HG03196 (cell line): ENCODE measurements at regions not wholly inside any gene's neighbourhood (a gene's known extent, or its start where the extent isn't known, plus 50 kb on each side); places are given as distances from the start of the nearest gene placed in this dataset.

Source experiments
- ATAC-seq: cut with Tn5 transposase; IDR thresholded peaks from one replicate; pipeline ENCODE4 v1.9.1; 2021; ENCODE audit not compliant: unreplicated experiment

DNA sequence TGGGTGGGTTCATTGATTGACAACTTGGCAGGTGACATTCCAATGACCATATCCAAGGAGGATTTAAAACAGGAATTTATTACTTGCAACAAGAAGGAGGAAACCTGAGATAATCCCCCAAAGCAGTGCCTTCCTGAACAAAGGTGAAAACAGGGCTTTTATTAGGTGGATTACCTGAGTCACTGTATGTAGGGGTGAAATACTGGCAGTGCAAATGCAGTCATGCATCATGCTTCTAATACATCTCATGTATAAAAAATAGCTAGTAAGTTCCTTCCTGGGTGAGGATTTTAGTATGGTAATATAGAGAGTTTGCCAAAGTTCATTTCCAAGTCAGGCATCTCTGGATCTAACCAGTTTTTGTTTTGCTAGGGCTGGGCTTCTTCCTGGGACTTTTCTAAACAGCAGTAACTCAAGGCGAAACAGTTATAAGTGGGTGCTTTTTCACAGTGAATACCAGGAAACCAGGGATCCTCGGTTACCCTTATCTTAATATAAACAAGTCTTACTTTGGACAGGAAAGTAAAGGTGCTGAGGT, 583.4 kb upstream of the LRRTM1 start:
- ATAC-seq, result no peak

DNA sequence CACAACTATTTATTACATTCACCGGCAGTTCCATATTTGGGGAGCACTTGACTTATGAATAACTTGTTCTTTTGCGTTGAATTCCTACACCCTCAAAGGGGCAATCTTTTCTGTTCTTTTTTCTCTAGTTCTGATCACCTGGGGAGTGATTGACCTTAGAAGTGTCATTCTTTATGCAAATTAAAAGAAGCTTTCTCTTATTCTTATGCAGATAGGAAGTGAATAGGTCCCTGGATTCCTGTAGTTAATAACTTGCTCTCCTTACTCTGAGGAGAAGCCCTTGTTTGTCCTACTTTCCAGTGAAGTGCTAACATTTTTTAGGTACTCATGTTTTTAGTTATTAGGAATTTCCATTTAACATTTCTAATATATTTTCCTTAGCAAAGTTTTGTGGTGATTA, 569.8 kb upstream of the LRRTM1 start:
- no peak for ATAC-seq

DNA sequence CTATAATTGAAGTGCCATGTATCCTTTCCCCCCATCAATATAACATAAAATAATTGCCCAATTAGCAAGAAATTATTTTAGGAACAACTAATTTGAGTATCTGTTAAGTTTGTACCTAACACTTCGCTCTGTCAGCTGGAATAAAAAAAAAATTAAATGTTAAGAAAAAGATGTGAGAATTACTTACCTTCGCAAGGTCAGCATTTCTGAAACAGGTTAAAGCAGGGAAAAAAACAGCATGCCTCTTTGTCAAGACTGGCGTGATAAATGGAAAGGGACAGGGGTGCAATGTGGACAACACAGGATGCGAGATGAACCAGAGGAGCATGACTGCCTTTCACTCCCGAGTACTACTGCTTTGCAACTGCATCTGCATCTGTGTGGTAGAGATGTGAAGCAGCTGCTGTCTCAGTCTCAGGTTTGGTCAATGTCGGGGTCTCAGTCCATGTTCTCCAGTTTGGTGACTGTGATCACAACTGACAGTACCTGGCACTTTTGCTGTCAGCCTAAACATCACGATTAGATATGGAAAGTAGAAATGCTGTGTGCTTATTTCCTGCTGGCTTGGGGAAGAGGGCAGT, 565.4 kb upstream of the LRRTM1 start:
- ATAC-seq, result no peak

DNA sequence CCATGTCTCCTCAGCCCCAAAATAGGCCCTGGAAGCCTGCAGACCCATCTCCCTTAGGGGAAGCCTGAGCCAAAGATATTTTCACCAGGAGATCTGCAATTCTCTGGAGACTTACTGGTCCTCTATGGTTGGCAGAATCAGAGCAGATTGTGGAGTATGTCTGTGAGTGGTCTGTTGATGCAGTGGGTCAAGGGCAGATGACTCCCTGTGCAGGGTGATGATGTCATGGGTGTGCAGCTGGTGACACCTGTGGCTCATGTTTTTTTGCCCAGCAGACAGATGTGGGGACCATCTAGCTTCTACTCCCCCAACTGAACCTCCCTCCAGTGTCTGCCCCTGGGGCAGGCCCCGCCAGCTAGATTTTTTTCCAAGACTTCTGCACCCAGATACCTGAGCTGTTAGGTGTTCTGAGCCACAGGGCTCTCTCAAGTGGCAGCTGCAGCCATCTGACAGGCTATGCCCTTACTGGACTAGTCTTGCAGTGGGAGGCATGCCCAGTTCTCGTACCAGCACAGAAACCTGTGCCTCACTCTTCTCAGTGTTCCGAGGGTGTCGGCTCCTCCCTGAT, 558.7 kb upstream of the LRRTM1 start:
- no peak for ATAC-seq

DNA sequence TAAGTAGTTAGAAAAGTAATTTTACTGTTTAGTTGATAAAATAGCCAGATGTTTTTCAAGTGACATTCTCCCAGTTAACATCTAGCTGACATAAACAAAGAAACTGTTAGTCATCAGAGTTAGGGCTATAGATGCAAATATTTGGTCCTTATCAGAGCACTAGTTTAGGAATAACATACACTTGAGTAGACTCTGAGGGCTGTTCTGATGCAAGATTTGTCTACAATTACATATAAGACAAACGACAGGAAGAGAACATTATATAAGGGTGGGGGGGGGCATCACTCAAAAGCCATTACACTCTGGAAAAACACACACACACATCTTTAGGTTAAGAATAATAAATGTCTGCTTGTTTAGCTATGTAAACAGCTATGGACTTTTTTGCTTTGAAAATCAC, 554.4 kb upstream of the LRRTM1 start:
- no peak for ATAC-seq

DNA sequence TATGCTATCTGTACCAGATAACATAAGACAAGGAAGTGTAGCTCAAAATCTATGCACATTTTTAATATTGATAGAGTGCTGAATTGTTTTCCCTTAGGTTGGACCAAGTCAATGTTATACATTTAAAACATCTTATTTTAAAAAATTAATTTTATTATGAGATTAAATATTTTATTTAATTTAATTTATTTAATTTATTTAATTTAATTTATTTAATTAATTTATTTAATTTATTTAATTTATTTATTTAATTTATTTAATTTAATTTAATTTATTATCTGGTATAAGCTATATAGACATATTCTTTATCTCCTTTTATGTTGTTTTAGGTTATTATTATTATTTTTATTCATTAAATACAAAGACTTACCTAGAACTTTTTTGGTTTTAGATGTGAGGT, 551.7 kb upstream of the LRRTM1 start:
- ATAC-seq, result no peak

DNA sequence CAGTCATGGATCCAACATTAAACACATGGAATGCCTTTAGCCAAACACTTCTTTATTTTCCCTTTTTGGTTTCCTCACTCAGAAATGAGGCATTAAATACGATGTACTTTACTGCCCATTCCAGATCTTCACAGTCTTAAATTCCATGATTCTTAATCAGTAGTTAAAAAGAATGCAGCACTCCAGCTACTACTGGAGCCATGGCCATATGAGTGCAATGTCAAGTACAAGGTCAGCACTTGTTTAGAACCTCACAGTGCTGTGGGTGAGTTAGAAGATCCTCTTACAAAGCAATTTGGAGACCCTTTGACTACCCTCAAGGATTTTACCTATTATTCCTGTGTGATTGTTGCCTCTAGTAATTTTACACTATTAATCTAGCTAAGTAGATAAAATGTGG, 550.3 kb upstream of the LRRTM1 start:
- no peak for ATAC-seq

DNA sequence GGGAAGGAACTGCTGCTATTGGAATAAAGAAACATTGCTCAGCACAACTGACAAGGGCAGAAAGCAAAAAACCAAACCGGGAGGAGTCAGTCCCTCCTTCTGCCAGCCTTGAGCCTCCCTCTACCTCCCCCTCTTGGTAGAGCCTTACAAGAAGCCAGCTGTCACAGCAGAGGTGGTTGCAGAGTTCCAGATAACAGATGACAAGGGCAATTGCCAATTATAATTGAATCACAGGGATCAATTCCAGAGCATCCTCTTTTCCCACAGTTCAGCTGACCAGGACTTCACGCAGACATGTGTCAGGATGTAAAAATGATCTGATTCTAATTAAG, 548.2 kb upstream of the LRRTM1 start:
- ATAC-seq, result no peak

DNA sequence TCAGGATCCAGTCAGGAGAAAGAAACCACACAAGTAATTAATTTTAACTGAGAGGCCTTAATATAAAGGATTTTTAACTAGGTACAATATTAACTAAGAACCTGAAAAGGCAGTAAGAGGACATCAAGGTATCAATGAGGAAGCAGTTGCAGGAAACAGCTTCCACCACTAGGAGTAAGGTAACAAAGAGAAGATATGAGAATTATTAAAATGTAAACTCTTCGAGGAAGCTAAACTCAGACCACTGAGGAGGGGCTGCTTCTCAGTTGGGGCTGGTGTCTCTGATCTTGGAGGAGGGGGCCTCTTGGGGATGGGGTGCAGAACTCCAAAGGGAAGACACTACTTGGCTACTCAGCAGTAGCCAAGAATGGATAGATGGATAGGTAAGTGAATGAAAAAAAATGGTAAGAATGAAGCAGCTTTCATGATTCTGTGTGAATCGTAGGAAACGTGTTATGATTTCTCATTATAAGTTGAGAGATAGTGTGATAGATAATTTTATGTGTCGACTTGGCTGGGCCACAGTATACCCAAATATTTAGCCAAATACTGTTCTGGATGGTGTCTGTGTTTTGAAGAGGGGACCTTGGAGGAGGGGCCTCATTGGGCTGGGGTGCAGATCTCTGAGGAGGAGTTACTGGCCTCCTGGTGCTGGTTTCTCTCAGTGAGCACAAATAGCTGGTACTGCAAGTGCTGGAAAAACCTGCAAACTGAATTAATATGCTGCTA, 547.7 kb upstream of the LRRTM1 start:
- no peak for ATAC-seq

DNA sequence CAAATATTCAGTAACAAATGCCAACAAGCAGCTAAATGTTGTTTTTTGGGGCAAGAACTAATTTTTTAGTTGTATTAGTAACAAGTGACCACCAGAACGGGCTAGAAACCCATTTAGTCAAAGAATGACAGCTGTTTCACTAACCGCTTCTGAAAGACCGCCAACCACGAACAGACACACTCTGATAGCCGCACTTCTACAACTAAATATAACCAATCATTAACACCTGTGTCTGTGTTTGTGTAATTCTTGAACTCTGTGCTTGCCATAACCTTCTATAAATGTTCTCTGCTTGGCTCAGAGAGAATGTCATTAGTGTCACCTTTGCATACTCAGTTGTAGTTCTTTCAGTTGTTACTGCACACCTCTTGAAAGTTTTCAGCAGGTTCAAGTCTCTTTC, 526.3 kb upstream of the LRRTM1 start:
- no peak for ATAC-seq

DNA sequence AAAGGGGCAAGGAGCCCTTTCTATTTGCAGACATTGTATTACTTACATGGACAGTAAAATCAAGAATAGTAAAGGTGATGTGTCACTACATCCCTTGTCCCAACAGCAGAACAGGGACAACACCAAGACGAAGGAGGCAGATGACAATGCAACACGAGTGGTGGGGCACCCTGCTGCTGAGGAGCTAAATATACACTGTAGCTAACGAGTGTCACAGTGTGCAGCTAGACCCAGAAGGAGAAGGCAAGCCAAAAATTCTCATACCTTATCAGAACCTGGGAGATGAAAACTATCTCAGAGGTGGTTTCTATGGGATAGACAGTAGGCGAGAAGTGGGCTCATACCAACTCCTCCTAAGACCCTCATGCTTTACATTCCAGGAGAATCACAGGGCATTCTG, 518.4 kb upstream of the LRRTM1 start:
- ATAC-seq, result no peak

DNA sequence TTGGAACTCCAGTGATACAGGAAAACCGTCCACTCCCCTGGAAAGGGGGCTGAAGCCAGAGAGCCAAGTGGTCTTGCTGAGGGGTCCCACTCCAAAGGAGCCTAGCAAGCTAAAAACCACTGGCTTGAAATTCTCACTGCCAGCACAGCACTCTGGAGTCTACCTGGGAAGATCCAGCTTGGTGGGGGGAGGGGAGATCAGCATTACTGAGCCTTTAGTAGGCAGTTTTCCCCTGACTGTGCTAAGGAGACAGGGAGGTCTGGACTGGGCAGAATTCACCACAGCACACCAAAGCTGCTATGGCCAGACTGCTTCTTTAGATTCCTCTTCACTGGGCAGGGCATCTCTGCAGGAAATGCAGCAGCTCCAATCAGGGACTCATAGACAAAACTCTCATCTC, 510.7 kb upstream of the LRRTM1 start:
- ATAC-seq, result no peak

DNA sequence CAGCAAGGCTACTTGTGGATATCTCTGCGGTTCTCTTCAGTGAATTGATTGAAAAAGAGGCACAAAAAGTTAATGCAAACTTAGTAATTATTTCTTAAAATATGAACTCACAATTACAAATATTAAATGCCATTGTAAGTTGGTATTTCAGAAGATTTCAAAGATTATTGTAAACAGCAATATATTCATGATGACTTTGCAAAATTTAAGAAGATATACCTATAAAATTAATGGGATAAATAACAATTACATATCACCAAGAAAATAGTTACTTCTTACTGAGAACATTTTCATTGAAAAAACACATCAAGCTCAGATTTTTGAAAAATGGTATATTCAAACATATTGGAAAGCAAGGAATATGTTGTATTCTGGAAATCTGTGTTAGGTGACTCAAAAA, 482.0 kb upstream of the LRRTM1 start:
- ATAC-seq, result no peak

DNA sequence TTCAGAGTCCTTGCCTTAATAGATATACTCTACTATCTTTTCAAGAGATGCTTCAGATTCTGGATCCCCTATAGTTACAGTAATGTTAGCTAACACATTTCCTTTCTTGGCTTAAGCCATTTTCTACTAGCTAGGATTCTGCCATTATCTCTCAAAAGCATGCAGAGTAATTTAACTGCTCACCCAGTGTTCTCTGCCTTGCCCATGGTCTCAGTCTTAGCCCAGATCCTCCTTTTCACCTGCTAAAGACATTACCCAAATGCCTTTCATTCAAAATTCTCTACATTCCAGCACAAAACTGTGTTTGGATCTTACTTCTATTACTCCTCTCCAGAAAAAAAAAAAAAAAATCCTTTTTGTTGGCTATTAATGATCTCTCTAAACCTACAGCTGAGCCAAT, 474.2 kb upstream of the LRRTM1 start:
- no peak for ATAC-seq

DNA sequence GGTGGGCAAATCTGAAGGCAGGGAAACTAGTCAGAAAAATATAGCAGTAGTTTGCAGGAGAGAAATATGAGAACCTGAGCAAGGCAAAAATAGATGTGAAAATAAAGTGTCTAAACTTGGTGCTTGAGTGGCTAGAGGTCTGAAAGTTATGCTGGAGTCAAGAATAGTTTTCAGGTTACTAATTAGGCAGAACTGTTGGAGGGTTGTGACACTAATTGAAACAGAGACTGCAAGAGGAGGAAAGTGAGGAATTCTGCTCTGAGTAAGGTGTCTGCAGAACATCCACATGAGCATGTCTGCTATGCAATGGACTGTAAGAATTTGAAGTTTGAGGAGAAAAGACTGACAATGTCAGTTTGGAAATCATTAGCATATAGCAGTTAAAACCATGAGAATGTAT, 444.0 kb upstream of the LRRTM1 start:
- no peak for ATAC-seq

DNA sequence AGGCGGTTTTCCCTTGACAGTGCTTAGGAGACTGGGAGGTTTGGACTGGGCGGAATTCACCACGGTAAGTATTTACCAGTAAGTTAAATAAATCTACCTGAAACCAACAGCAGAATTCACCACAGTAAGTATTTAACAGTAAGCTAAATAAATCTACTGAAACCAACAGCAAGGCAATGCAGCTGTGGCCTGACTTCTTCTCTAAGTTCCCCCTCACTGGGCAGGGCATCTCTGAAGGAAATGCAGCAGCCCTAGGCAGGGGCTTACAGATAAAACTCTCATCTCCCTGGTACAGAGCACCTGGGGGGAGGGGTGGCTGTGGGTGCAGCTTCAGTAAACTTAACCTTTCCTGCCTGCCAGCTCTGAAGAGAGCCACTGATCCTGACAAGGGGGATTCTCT, 432.5 kb upstream of the LRRTM1 start:
- ATAC-seq, result no peak

DNA sequence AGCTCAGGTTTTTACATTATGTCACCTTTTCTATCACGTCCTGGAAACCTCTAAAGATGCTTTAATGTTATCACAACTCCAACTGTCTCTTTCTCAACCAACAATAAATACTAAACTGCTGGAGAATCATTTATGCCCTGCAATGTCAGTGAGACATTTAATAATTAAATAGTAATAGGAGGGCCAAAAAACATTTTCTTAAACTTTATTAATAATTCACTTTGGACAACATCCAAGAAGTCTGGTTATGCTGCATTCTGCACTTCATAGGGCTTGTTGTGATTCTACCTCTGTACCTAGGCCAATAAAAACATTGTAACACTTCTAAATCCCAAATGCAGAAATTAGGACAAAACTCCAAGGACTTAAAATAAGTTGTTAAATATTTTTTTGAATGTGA, 420.4 kb upstream of the LRRTM1 start:
- ATAC-seq, result no peak

DNA sequence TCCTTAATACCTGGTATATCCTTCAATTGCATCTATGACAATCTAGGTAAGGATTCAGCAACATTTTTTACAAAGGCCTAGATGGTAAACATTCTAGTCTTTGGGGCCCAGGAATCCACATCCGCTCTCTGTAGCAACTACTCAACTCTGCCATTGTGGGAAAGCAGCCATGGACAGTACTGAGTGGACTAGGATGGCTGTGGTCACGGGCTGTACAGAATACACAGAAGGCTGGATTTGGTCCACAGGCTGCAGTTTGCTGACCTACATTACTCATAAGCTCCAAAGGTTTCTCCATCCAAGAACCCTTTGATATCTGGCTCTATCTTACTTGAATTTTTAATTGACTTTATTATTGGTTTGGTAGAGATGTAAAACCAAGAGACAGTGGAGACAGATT, 418.3 kb upstream of the LRRTM1 start:
- no peak for ATAC-seq

DNA sequence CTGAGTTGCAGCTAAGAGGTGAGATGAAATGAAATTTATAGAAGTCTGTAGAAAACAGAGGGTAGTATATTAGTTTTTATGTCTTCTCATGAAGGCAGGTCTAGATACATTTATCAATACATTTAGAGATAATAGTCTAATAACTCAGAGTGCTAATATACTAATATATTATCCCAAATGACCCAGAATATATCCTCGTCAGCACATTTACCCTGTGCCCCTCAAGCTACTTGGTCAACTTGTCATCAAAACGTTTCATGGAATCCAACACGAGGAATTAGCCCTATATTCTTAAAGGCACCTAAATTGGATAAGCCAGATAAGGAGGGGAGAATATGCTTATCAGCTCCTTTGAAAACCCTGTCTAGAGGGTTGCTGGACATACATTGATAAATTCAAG, 415.1 kb upstream of the LRRTM1 start:
- ATAC-seq, result no peak

DNA sequence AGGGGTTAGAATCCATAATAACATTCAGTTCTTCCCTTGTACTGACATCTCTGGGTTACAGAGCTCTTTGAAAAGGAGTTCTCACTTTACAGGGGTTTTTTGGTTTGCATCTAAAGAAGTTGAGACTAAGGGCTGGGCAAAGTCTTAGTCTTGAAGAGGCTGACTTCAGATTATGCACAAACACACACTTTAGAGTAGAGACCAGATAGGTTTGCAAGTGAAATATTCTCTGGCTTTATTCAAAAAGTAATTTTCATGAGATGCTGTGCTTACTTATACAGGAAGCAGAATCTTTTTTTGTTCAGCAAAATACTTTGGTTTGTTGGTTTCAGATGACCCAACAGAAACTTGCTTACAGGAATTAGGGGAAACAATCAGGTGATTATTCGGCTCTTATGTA, 410.9 kb upstream of the LRRTM1 start:
- no peak for ATAC-seq

DNA sequence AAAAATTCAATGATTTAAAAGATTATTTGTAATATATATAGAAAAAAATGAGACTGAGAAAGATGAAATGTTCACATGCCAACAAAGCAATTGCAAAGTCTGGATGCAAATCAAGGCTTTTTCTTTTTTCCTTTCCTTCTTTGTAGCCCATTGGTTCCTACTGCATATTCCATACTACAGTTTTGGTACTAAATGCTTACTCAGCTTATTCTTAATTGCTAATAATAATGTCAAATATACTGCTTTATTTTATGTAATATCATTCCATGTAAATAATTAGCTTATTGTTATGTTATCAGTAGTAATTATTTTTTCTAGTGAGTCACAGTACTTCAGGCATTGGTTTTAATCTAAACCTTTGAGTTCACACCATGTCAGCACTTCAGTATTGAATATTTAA, 407.4 kb upstream of the LRRTM1 start:
- no peak for ATAC-seq

DNA sequence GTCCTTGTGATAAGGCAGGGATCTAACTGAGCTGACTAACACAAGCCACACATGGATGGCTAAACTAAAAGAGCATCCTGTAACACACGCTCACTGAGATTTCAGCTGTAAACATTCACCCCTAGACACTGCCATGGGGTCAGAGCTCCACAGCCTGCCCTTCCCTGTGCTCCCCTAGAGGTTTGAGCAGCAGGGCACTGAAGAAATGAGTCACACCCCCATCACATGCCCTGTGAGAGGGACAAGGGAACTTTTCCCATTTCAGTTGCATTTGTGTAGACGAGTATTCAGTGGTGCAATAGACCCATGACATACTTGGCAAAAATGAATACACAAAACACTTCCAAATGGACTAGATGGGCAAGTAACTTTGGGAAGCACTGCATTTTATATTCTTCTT, 402.4 kb upstream of the LRRTM1 start:
- ATAC-seq, result no peak

DNA sequence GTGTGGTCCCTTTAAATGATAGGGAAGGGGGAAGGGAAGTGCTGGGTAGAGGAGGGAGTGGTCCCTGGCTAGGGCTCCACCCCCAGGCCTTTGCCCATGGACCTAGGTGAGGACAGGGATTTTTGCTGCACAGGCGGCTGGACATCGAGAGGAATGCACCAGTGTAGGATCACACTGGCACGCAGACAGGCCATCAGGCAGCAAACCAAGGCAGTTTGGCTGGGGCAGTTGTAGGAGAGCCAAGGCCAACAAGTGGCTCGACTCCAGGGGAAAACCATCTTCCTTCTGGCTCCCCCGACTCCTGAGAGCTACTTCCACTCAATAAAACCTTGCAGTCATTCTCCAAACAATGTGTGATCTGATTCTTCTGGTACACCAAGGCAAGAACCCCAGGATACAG, 402.0 kb upstream of the LRRTM1 start:
- ATAC-seq, result no peak
